ENCODE measurements at regions not wholly inside any gene's neighbourhood (a gene's known extent, or its start where the extent isn't known, plus 50 kb on each side); places are given as distances from the start of the nearest gene placed in this dataset.

- DNase-seq, result no peak
Observed at GRCh38 chr12:41737423-41737822, 407.3 kb downstream of the GXYLT1 start.

GRCh38 chr12:41736436-41736835 is 408.2 kb downstream of the GXYLT1 start:
- no peak for DNase-seq

- no peak for DNase-seq
Observed at GRCh38 chr12:41731691-41732090, 413.0 kb downstream of the GXYLT1 start.

GRCh38 chr12:41731061-41731460 is 413.6 kb downstream of the GXYLT1 start:
- DNase-seq, result no peak

GRCh38 chr12:41724216-41724615 is 420.5 kb downstream of the GXYLT1 start:
- no peak for DNase-seq

- DNase-seq, result no peak
Observed at GRCh38 chr12:41719214-41719613, 425.5 kb downstream of the GXYLT1 start.

- DNase-seq, result no peak
Observed at GRCh38 chr12:41715256-41715655, 429.4 kb downstream of the GXYLT1 start.

GRCh38 chr12:41709463-41710285 is 435.0 kb downstream of the GXYLT1 start:
- no peak for DNase-seq

- DNase-seq, result no peak
Observed at GRCh38 chr12:41709012-41709411, 435.7 kb downstream of the GXYLT1 start.

GRCh38 chr12:41706376-41706775 is 438.3 kb downstream of the GXYLT1 start:
- DNase-seq, result no peak

- no peak for DNase-seq
Observed at GRCh38 chr12:41701943-41702601, 442.6 kb downstream of the GXYLT1 start.

GRCh38 chr12:41700940-41701339 is 443.7 kb downstream of the GXYLT1 start:
- DNase-seq, result no peak

GRCh38 chr12:41699658-41700057 is 445.0 kb downstream of the GXYLT1 start:
- no peak for DNase-seq

- DNase-seq, result no peak
Observed at GRCh38 chr12:41697161-41697560, 447.5 kb downstream of the GXYLT1 start.

GRCh38 chr12:41684997-41685396 is 459.7 kb downstream of the GXYLT1 start:
- DNase-seq, result no peak

GRCh38 chr12:41683513-41684240 is 461.0 kb downstream of the GXYLT1 start:
- no peak for DNase-seq

- DNase-seq, result no peak
Observed at GRCh38 chr12:41683023-41683422, 461.7 kb downstream of the GXYLT1 start.

- no peak for DNase-seq
Observed at GRCh38 chr12:41681898-41682297, 462.8 kb downstream of the GXYLT1 start.

GRCh38 chr12:41680155-41680554 is 464.5 kb downstream of the GXYLT1 start:
- DNase-seq, result no peak

- DNase-seq, result no peak
Observed at GRCh38 chr12:41663598-41664265, 475.6 kb downstream of the PDZRN4 start.

GRCh38 chr12:41661141-41661765 is 473.1 kb downstream of the PDZRN4 start:
- no peak for DNase-seq

- no peak for DNase-seq
Observed at GRCh38 chr12:41656454-41656853, 468.3 kb downstream of the PDZRN4 start.
